ENCODE measurements at regions not wholly inside any gene's neighbourhood (a gene's known extent, or its start where the extent isn't known, plus 50 kb on each side); places are given as distances from the start of the nearest gene placed in this dataset.
"Not testable (repeated sequence)": the region's sequence is repeated elsewhere in the genome, so short reads cannot be mapped to it uniquely, and the experiment has no call there.

DNA sequence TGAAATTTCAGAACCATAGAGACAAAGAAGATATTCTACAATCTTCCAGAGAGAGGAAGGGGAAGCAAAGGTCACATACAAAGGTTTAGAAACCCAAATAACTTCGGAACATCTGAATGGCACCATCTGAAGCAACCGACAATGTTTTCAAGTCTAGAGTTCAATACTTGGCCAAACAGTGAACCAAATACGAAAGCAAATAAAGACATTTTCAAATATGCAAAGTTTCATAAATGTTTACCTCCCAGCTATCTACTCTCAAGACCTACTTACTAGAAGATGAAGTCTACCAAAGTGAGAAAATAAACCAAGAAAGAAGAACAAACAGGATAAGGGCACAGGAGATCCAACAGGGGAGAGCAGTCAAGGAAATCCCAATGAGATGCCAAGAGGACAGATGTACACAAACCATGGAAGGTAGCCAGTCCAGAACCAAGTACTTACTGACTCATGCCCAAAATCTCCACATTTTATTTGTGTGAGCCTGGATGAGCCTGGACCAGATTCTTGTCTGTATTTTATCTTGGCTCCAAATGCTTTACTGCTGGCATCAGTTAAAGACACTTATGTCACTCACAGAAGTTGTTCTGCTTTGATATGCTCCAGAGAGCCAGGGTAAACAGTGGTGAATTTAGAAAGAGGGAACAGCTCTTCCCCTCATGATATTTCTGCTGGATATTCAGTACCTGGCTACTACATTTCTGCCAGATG lies 173.3 kb downstream of the AVL9 start:
- TF ChIP-seq POLR2A (IDR thresholded peaks at IDR 0.05), result not testable (repeated sequence)
- TF ChIP-seq, protein P1, sequence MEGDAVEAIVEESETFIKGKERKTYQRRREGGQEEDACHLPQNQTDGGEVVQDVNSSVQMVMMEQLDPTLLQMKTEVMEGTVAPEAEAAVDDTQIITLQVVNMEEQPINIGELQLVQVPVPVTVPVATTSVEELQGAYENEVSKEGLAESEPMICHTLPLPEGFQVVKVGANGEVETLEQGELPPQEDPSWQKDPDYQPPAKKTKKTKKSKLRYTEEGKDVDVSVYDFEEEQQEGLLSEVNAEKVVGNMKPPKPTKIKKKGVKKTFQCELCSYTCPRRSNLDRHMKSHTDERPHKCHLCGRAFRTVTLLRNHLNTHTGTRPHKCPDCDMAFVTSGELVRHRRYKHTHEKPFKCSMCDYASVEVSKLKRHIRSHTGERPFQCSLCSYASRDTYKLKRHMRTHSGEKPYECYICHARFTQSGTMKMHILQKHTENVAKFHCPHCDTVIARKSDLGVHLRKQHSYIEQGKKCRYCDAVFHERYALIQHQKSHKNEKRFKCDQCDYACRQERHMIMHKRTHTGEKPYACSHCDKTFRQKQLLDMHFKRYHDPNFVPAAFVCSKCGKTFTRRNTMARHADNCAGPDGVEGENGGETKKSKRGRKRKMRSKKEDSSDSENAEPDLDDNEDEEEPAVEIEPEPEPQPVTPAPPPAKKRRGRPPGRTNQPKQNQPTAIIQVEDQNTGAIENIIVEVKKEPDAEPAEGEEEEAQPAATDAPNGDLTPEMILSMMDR (IDR thresholded peaks at IDR 0.05), result not testable (repeated sequence)
